ENCODE measurements at regions not wholly inside any gene's neighbourhood (a gene's known extent, or its start where the extent isn't known, plus 50 kb on each side); places are given as distances from the start of the nearest gene placed in this dataset.

DNA sequence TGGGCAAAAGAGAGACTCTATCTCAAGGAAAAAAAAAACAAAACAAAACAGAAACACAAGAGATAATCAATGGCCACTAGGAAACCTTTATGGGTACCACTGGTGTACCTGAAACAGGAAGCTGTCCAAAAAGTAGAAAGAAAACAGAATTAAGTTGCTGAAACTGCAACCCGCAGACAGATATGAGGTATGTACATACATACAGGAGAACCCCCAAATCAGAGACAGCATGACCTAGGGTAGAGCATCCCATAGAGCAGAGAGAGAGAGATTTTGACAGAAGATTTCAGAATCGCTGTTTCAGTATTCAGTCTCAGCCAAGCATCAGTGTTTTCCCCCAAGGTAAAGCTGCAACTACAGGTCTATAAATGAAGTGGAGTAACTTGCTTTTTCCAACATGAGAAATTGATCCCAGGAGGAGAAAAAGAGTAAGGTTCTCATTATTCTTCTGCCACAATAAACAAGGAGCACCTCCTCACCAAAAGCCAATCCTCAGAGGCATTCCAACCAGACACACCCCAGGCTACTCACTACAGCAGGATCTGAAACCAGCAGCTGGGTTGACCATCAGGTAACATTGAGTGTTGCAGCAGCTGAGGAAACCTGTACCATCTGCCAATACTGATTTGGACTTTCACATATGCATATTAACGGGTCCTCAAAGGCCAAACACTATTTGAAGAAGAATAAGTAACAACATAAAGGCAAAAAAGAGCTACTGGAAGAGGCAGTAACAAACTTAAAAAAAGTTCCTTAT, 630.0 kb downstream of the TAF11L14 start:
- H3K9me3 ChIP-seq (ENCODE audit: control insufficient read depth, low read length): no peaks in the 10 kb centered on the region
- H3K4me3 ChIP-seq (ENCODE audit: low read depth, low read length): no peak overlapping the region
- no peak overlapping the region for H2AFZ ChIP-seq
- H3K79me2 ChIP-seq: no peaks in the 10 kb centered on the region
- no peaks in the 10 kb centered on the region for H3K27me3 ChIP-seq (ENCODE audit: control insufficient read depth, insufficient read depth, low read length)
- no peaks in the 10 kb centered on the region for H3K36me3 ChIP-seq (ENCODE audit: control insufficient read depth, insufficient read depth, low read length)
- H3K4me2 ChIP-seq (ENCODE audit: low read length): no peak overlapping the region
- H3K9ac ChIP-seq: no peak overlapping the region
- no peaks in the 10 kb centered on the region for H3K4me1 ChIP-seq
- TF ChIP-seq, protein P1, sequence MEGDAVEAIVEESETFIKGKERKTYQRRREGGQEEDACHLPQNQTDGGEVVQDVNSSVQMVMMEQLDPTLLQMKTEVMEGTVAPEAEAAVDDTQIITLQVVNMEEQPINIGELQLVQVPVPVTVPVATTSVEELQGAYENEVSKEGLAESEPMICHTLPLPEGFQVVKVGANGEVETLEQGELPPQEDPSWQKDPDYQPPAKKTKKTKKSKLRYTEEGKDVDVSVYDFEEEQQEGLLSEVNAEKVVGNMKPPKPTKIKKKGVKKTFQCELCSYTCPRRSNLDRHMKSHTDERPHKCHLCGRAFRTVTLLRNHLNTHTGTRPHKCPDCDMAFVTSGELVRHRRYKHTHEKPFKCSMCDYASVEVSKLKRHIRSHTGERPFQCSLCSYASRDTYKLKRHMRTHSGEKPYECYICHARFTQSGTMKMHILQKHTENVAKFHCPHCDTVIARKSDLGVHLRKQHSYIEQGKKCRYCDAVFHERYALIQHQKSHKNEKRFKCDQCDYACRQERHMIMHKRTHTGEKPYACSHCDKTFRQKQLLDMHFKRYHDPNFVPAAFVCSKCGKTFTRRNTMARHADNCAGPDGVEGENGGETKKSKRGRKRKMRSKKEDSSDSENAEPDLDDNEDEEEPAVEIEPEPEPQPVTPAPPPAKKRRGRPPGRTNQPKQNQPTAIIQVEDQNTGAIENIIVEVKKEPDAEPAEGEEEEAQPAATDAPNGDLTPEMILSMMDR (IDR thresholded peaks at IDR 0.05): no peak
- no peak overlapping the region for H3K27ac ChIP-seq

DNA sequence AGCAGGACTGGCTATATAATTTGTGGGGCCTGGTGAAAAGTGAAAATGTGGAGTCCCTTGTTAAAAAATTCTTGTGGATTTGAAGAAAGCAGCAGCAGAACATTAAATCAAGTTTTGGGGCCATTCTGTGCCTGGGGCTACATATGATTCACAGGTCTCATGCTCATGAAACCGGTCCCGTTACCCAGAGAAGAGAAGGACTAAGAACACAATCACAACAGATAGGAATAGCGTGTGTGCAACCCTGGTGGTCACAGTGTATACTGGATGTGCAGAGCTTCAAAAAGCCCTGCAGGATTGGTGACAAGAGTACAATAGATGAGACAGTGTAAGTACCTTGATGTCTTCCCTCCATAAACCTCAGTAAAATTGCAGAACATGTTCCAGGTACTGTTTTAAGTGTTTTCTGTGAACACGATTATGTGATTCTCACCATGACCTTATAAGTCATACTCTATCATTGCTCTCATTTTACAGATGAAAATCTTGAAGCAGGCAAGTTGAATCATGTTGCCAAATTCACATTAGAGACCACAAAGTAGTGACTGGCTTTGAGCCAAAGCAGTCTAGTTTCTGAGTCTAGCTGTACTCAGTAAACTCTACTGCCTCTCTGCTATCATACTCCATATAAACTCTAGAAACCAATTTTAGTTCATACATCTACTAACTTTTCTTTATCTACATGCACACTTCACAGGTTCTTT, 636.5 kb downstream of the TAF11L14 start:
- H3K27ac ChIP-seq: no peak overlapping the region
- H2AFZ ChIP-seq: no peak overlapping the region
- no peaks in the 10 kb centered on the region for H3K79me2 ChIP-seq
- H3K4me1 ChIP-seq: no peaks in the 10 kb centered on the region
- no peak overlapping the region for H3K4me3 ChIP-seq (ENCODE audit: low read depth, low read length)
- H3K9me3 ChIP-seq (ENCODE audit: control insufficient read depth, low read length): no peaks in the 10 kb centered on the region
- H3K9ac ChIP-seq: no peak overlapping the region
- TF ChIP-seq, protein P1 (IDR thresholded peaks at IDR 0.05): no peak
- H3K27me3 ChIP-seq (ENCODE audit: control insufficient read depth, insufficient read depth, low read length): peaks cover 2% of the 10 kb centered on the region
- no peak overlapping the region for H3K4me2 ChIP-seq (ENCODE audit: low read length)
- no peaks in the 10 kb centered on the region for H3K36me3 ChIP-seq (ENCODE audit: control insufficient read depth, insufficient read depth, low read length)

DNA sequence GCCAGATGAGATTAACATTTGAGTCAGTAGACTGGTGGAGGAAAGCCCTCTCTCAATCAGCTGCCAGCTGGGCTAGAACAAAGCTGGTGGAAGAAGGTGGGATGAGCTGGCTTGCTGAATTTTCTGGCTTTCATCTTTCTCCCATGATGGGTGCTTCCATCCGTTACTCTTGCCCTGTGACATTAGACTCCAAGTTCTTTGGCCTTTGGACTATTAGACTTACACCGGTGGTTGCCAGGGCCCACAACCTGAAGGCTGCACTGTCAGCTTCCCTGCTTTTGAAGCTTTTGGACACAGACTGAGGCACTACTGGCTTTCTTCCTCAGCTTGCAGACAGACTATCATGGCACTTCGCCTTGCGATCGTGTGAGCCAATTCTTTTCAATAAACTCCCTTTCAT, 642.7 kb downstream of the TAF11L14 start:
- Histone ChIP-seq H3K79me2 (no peaks in the 10 kb centered on the region), H3K36me3 (ENCODE audit: control insufficient read depth, insufficient read depth, low read length) (no peaks in the 10 kb centered on the region), H3K4me3 (ENCODE audit: low read depth, low read length) (no peak overlapping the region), H3K27ac (no peak overlapping the region), H3K9me3 (ENCODE audit: control insufficient read depth, low read length) (no peaks in the 10 kb centered on the region), H3K4me2 (ENCODE audit: low read length) (no peak overlapping the region), H3K4me1 (no peaks in the 10 kb centered on the region), H2AFZ (no peak overlapping the region), H3K9ac (no peak overlapping the region), H3K27me3 (ENCODE audit: control insufficient read depth, insufficient read depth, low read length) (peaks cover 2% of the 10 kb centered on the region)
- TF ChIP-seq, protein P1 (IDR thresholded peaks at IDR 0.05): no peak

DNA sequence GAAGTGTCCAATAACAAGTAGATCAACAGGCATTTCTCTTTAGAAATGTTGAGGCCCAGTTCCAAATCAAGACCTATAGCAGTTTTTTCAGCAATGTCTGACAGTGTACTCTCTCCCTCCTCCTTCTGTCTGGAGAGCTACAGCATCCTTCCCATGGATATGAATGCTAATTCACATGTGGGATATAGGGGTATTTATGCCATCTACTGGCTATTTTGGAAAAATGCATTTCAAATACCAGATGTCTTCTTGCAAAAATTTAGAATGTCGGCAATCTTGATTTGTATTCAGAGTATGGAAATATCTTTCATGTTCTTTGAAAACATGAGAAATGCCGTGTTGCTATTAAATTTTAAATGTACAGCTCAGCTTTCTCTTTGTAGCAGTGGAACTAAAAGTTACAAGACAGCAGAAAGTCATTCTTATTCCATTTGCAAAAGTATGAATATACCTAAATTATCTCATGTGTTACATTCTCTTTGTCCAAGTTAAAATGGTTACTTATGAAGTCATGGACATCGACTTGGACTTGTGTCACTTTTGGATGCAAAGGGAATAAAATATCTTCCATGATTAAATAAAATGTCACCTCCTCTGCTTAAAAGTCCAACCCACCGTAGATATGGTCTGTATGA, 647.8 kb downstream of the TAF11L14 start:
- H2AFZ ChIP-seq: no peak overlapping the region
- H3K9me3 ChIP-seq (ENCODE audit: control insufficient read depth, low read length): no peaks in the 10 kb centered on the region
- H3K4me3 ChIP-seq (ENCODE audit: low read depth, low read length): no peak overlapping the region
- H3K9ac ChIP-seq: no peak overlapping the region
- TF ChIP-seq, protein P1 (IDR thresholded peaks at IDR 0.05): peak; percentile 42
- no peaks in the 10 kb centered on the region for H3K27me3 ChIP-seq (ENCODE audit: control insufficient read depth, insufficient read depth, low read length)
- H3K79me2 ChIP-seq: no peaks in the 10 kb centered on the region
- no peak overlapping the region for H3K27ac ChIP-seq
- H3K4me1 ChIP-seq: no peaks in the 10 kb centered on the region
- no peaks in the 10 kb centered on the region for H3K36me3 ChIP-seq (ENCODE audit: control insufficient read depth, insufficient read depth, low read length)
- H3K4me2 ChIP-seq (ENCODE audit: low read length): no peak overlapping the region
